Skeletal muscle satellite cell (primary cell): ENCODE measurements at regions not wholly inside any gene's neighbourhood (a gene's known extent, or its start where the extent isn't known, plus 50 kb on each side); places are given as distances from the start of the nearest gene placed in this dataset. TPM values are rescaled to one million over a fixed set of nuclear protein-coding genes. Genes with fewer than 3 reads are reported as not detected.

ENCODE experiments used
- H3K27me3 ChIP-seq: 2 replicates; pipeline ENCODE4 v1.7.0; 2013; ENCODE audit warnings: low read length; ENCODE audit not compliant: control insufficient read depth, insufficient read depth
- H3K36me3 ChIP-seq: 2 replicates; pipeline ENCODE4 v1.7.0; 2013; ENCODE audit warnings: mild to moderate bottlenecking, control low read depth, low read length; ENCODE audit not compliant: insufficient read depth
- H3K4me1 ChIP-seq: 2 replicates; pipeline ENCODE4 v1.7.0; 2013; ENCODE audit warnings: low read length; ENCODE audit not compliant: control insufficient read depth, insufficient read depth
- H3K4me2 ChIP-seq: 2 replicates; pipeline ENCODE4 v1.7.0; 2013; ENCODE audit warnings: mild to moderate bottlenecking, low read length
- H3K4me3 ChIP-seq: 2 replicates; pipeline ENCODE4 v1.7.0; 2013; ENCODE audit warnings: low read length
- H3K9ac ChIP-seq: 2 replicates; pipeline ENCODE4 v1.7.0; 2013; ENCODE audit warnings: mild to moderate bottlenecking, low read depth, low read length, moderate library complexity
- H3K9me3 ChIP-seq: replicated peaks from 2 replicates; pipeline ENCODE4 v1.7.0; 2013; ENCODE audit warnings: mild to moderate bottlenecking, control low read depth, low read length
- small RNA-seq: library from RNA; depleted of rRNA; stranded (forward); fragments of <200 nt; gene quantifications from one replicate; pipeline ENCODE3, GENCODE V24; 2012

DNA sequence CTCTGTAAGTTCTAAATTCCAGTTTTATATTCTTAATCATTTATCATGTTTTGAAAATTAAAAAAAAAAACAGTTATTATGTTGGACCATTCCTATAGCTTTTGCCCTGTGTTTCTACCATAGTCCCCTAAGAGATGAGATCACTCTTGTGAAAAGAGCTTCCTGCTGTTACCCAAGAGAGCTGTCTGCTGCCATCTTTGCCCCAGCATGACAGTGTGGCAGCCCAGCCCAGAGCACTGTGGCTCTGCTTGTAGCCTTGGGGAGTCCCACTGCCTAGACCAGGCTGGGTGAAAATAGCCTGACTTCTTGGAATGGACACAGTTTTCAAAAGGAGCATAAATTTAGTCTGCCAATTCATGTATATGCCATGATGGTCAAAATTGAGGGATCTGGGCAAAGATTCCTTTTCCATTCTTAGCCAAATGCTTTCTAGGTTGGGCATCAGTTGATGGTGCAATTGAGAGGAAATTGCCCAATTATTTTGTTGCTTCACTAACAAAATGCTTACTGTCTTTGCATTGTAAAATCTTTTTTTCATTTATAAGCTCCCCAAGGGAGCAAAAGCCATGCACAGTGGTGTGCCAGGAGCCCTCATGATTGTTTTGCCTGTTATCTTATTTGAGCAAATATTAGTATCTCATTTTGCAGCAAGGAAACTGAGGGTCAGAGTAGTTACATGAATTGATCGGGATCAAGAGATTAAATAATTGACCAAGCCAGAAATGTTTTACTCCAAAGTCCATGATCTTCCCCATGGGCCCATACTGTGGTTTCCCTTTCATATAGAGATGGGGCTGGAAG lies 72.8 kb downstream of the ETS2 start:
- no peak overlapping the region for H3K4me3 ChIP-seq
- H3K9ac ChIP-seq = no peak overlapping the region
- H3K4me2 ChIP-seq = no peak overlapping the region
- peaks cover 3% of the 10 kb centered on the region for H3K9me3 ChIP-seq
- H3K36me3 ChIP-seq = no peaks in the 10 kb centered on the region
- no peaks in the 10 kb centered on the region for H3K4me1 ChIP-seq
- H3K27me3 ChIP-seq = no peaks in the 10 kb centered on the region

DNA sequence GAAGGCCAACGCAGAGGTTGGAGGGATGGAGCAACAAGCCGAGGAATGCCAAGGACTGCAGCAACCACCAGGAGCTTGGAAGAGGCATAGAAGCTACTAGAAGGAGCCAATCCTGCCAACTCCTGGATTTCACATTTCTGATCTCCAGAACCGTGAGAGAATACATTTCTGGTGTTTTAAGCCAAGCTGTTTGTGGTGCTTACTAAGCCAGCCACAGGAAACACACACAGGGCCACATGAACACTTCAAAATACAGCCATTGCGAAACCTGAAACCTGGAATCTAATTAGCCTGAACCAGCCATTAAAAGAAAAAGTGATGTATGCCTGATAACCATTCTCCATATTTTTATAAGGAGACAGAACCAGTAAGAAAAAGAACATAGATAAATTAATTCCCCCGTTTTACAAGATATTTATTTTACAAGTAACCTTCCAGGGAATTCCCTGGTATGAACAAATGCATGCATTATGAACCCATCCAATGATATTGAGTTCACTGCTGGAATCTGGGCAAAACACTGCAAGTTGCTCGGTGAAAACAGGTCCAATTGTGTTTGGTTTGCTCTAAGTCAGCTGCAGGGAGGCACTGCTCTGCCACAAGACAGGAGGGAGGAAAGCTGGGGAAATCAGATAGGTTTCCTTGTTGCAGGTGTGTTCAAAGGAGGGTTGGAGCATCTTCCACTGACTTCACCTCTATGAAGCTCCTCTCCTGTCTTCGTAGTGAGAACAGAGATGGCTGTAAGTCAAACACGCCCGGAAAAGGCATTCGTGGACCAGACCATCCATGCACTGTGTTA lies 70.2 kb downstream of the ETS2 start:
- Histone ChIP-seq H3K9me3 (peaks cover 3% of the 10 kb centered on the region), H3K9ac (no peak overlapping the region), H3K4me2 (no peak overlapping the region)

More for the DNA sequence above, 70.2 kb downstream of the ETS2 start:
- H3K36me3 ChIP-seq = no peaks in the 10 kb centered on the region
- peaks cover 4% of the 10 kb centered on the region for H3K27me3 ChIP-seq
- H3K4me3 ChIP-seq = no peak overlapping the region
- no peaks in the 10 kb centered on the region for H3K4me1 ChIP-seq

Small RNA genes lying in the stretch of these regions (small RNA-seq; reads per million reads assigned to genes)
- gene RF00091 = not detected
